Parathyroid adenoma (tissue), 2 donors: ENCODE measurements at regions not wholly inside any gene's neighbourhood (a gene's known extent, or its start where the extent isn't known, plus 50 kb on each side); places are given as distances from the start of the nearest gene placed in this dataset.

Source experiments
- H2AFZ ChIP-seq: fragments of 300-600 bp; sonication (generic); one replicate; pipeline ENCODE4 v1.7.0; 2017; ENCODE audit warnings: antibody characterized with exemption, mild to moderate bottlenecking
- H3K27ac ChIP-seq: fragments of 300-600 bp; sonication (generic); one replicate; pipeline ENCODE4 v1.7.0; 2017
- H3K27me3 ChIP-seq: fragments of 300-600 bp; sonication (generic); one replicate; pipeline ENCODE4 v1.7.0; 2017; ENCODE audit warnings: low read length; ENCODE audit not compliant: control insufficient read depth, insufficient read depth
- H3K36me3 ChIP-seq: fragments of 300-600 bp; sonication (generic); one replicate; pipeline ENCODE4 v1.7.0; 2017; ENCODE audit warnings: low read length; ENCODE audit not compliant: control insufficient read depth, insufficient read depth
- H3K4me1 ChIP-seq: fragments of 300-600 bp; sonication (generic); one replicate; pipeline ENCODE4 v1.7.0; 2017; ENCODE audit warnings: control low read depth
- H3K4me2 ChIP-seq: fragments of 300-600 bp; sonication (generic); one replicate; pipeline ENCODE4 v1.7.0; 2017; ENCODE audit warnings: low read length
- H3K4me3 ChIP-seq: fragments of 300-600 bp; sonication (generic); one replicate; pipeline ENCODE4 v1.7.0; 2017; ENCODE audit warnings: low read depth, low read length
- H3K79me2 ChIP-seq: fragments of 300-600 bp; sonication (generic); one replicate; pipeline ENCODE4 v1.7.0; 2017; ENCODE audit warnings: control low read depth
- H3K9ac ChIP-seq: fragments of 300-600 bp; sonication (generic); one replicate; pipeline ENCODE4 v1.7.0; 2017; ENCODE audit warnings: mild to moderate bottlenecking
- H3K9me3 ChIP-seq: fragments of 300-600 bp; sonication (generic); one replicate; pipeline ENCODE4 v1.7.0; 2017; ENCODE audit warnings: low read length; ENCODE audit not compliant: control insufficient read depth
- TF ChIP-seq, protein P1 (sequence below): fragments of 300-600 bp; sonication (generic); IDR thresholded peaks from one replicate; pipeline ENCODE4 v1.7.0; 2017; ENCODE audit warnings: antibody characterized with exemption, mild to moderate bottlenecking
- donor health status: primary hyperparathyroidism.

GRCh38 chr17:71208111-71208704 is 912.6 kb upstream of the SOX9 start:
- no peak overlapping the region for H3K27ac ChIP-seq
- no peaks in the 10 kb centered on the region for H3K27me3 ChIP-seq
- H3K4me1 ChIP-seq, result no peaks in the 10 kb centered on the region
- no peak overlapping the region for H3K9ac ChIP-seq
- H2AFZ ChIP-seq, result no peak overlapping the region
- H3K4me2 ChIP-seq, result no peak overlapping the region
- H3K9me3 ChIP-seq, result no peaks in the 10 kb centered on the region
- no peaks in the 10 kb centered on the region for H3K36me3 ChIP-seq
- H3K4me3 ChIP-seq, result no peak overlapping the region
- TF ChIP-seq, protein P1, sequence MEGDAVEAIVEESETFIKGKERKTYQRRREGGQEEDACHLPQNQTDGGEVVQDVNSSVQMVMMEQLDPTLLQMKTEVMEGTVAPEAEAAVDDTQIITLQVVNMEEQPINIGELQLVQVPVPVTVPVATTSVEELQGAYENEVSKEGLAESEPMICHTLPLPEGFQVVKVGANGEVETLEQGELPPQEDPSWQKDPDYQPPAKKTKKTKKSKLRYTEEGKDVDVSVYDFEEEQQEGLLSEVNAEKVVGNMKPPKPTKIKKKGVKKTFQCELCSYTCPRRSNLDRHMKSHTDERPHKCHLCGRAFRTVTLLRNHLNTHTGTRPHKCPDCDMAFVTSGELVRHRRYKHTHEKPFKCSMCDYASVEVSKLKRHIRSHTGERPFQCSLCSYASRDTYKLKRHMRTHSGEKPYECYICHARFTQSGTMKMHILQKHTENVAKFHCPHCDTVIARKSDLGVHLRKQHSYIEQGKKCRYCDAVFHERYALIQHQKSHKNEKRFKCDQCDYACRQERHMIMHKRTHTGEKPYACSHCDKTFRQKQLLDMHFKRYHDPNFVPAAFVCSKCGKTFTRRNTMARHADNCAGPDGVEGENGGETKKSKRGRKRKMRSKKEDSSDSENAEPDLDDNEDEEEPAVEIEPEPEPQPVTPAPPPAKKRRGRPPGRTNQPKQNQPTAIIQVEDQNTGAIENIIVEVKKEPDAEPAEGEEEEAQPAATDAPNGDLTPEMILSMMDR, result no peak
- no peaks in the 10 kb centered on the region for H3K79me2 ChIP-seq

DNA sequence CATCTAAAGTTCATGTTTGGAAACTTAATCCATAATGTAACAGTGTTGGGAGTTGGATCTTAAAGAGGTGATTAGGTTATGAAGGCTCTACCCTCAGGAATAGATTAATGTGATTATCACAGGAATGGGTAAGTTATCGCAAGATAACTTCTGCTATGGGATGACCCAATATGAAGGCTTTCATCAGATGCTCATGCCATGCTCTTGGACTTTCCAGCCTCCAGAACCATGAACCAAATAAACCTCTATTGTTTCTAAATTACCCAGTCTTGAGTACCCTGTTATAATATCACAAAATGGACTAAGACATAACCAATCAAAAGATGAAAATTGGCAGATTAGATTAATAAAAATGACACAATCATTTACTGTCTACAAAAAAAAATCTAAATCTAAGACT is 906.9 kb upstream of the SOX9 start:
- TF ChIP-seq, protein P1, result no peak
- Histone ChIP-seq H3K4me3 (no peak overlapping the region), H3K27me3 (no peaks in the 10 kb centered on the region), H2AFZ (no peak overlapping the region), H3K9ac (no peak overlapping the region), H3K27ac (no peak overlapping the region), H3K4me2 (no peak overlapping the region), H3K79me2 (no peaks in the 10 kb centered on the region), H3K9me3 (no peaks in the 10 kb centered on the region), H3K36me3 (no peaks in the 10 kb centered on the region), H3K4me1 (no peaks in the 10 kb centered on the region)

- H3K4me2 ChIP-seq, result no peak overlapping the region
- H3K9ac ChIP-seq, result no peak overlapping the region
- TF ChIP-seq, protein P1, result no peak
- no peaks in the 10 kb centered on the region for H3K79me2 ChIP-seq
- no peaks in the 10 kb centered on the region for H3K4me1 ChIP-seq
- H3K27ac ChIP-seq, result no peak overlapping the region
- no peaks in the 10 kb centered on the region for H3K36me3 ChIP-seq
- no peaks in the 10 kb centered on the region for H3K27me3 ChIP-seq
- H3K9me3 ChIP-seq, result no peaks in the 10 kb centered on the region
- no peak overlapping the region for H3K4me3 ChIP-seq
- H2AFZ ChIP-seq, result no peak overlapping the region
Measured at GRCh38 chr17:71217769-71218168, 903.1 kb upstream of the SOX9 start.

- Histone ChIP-seq H3K4me2 (no peak overlapping the region), H3K79me2 (no peaks in the 10 kb centered on the region), H3K36me3 (no peaks in the 10 kb centered on the region), H3K27ac (no peak overlapping the region), H3K9ac (no peak overlapping the region), H3K27me3 (no peaks in the 10 kb centered on the region), H3K4me1 (no peaks in the 10 kb centered on the region), H2AFZ (no peak overlapping the region), H3K9me3 (no peaks in the 10 kb centered on the region), H3K4me3 (no peak overlapping the region)
- TF ChIP-seq, protein P1, result no peak
Measured at GRCh38 chr17:71224824-71225575, 895.8 kb upstream of the SOX9 start.

GRCh38 chr17:71227841-71228240 is 893.0 kb upstream of the SOX9 start:
- TF ChIP-seq, protein P1, result no peak
- Histone ChIP-seq H3K36me3 (no peaks in the 10 kb centered on the region), H3K4me3 (no peak overlapping the region), H2AFZ (no peak overlapping the region), H3K27ac (no peak overlapping the region), H3K4me2 (no peak overlapping the region), H3K9ac (no peak overlapping the region), H3K27me3 (no peaks in the 10 kb centered on the region), H3K9me3 (no peaks in the 10 kb centered on the region), H3K4me1 (no peaks in the 10 kb centered on the region), H3K79me2 (no peaks in the 10 kb centered on the region)
